ENCODE measurements at regions not wholly inside any gene's neighbourhood (a gene's known extent, or its start where the extent isn't known, plus 50 kb on each side); places are given as distances from the start of the nearest gene placed in this dataset.
A peak's percentile ranks its signal among the peaks of the same experiment; 100 is the strongest.

DNA sequence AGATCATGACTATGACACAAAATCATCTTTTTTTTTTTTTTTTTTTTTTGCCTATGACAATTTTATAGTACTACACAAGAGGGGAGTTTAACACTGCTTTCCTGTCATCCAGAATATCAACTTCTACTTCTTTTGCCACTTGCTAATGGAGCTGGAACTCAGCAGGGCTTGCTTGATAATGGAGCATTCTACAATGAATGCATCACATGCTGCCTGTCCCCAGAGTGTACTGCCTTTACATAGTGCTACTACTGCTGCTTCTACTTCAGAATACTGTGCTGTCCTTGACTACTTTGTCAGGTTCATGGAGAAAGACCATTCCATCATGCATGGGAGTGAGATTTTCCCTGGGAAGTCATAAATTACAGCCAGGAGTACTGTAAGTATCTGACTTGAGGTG is 338.6 kb upstream of the SEMA3A start (continued):
- no peak for TF ChIP-seq SNAI2 (CRISPR knock-in tag; IDR thresholded peaks at IDR 0.05)
- no peak for TF ChIP-seq OSR1 (CRISPR knock-in tag; IDR thresholded peaks at IDR 0.05)

DNA sequence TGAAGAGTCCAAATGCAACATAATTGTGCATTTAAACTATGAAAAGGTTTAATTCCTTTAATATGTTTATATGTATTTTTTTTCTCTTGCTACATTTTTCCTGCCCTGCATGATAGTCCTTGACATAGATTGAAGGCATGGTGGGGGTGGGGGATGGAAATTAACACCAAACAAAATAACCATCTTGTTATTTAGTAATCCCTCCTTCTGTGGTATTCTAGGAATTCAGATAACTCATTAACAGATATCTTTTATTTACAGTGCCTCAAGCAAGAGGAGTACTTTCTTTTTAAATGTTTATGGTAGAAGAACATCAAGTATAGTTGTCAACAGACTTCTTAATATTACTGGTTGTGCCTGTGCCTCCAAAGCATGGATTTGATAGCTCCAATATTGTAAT is 337.6 kb upstream of the SEMA3A start:
- TF ChIP-seq, protein P1, sequence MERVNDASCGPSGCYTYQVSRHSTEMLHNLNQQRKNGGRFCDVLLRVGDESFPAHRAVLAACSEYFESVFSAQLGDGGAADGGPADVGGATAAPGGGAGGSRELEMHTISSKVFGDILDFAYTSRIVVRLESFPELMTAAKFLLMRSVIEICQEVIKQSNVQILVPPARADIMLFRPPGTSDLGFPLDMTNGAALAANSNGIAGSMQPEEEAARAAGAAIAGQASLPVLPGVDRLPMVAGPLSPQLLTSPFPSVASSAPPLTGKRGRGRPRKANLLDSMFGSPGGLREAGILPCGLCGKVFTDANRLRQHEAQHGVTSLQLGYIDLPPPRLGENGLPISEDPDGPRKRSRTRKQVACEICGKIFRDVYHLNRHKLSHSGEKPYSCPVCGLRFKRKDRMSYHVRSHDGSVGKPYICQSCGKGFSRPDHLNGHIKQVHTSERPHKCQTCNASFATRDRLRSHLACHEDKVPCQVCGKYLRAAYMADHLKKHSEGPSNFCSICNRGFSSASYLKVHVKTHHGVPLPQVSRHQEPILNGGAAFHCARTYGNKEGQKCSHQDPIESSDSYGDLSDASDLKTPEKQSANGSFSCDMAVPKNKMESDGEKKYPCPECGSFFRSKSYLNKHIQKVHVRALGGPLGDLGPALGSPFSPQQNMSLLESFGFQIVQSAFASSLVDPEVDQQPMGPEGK (CRISPR knock-in tag; IDR thresholded peaks at IDR 0.05; ENCODE audit: borderline replicate concordance), result no peak
- TF ChIP-seq GLIS3 (CRISPR knock-in tag; IDR thresholded peaks at IDR 0.05) (no peak), ISL1 (CRISPR knock-in tag; IDR thresholded peaks at IDR 0.05) (no peak), ZFP30 (CRISPR knock-in tag; IDR thresholded peaks at IDR 0.05) (no peak), ZNF8 (CRISPR knock-in tag; IDR thresholded peaks at IDR 0.05) (no peak)
- ATAC-seq, result no peak

DNA sequence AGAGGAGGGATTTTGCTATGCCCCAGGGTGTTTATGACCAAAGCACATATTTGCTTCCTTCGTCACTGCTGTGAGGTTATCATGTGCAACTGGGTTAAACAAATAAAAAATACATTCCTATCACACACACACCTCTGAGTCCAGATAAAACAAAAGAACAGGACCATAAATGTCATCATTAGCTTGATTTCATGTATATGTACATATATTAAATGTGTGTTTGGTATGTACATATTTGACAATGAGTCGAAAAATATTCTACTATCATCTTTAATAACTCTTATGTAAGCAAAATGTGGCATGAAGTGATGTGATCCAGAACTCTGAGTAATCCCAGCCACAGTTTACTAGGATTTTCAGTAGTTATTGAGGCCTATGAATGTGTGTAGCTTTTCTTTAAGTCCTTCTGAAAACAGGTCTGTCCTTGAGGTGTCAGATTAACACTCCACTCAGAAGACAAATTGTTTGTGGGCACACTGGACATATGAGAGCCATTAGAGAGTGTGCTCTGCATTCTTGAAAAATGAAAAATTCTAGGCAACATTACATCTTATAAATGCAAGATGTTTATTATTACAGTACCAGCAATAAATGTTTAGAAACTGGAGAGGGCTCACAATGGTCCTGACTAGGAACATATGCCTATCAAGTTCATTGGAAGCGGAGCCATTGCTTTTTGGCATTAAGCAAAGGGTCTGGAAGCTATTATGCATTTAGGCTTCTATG is 335.1 kb upstream of the SEMA3A start:
- TF ChIP-seq ISL1 (CRISPR knock-in tag; IDR thresholded peaks at IDR 0.05) (peak; percentile 12; the same call in 1 of the 2 replicates), TCF4 (CRISPR knock-in tag; IDR thresholded peaks at IDR 0.05; ENCODE audit: borderline replicate concordance) (peak; percentile 84), RARB (CRISPR knock-in tag; IDR thresholded peaks at IDR 0.05) (no peak), ZC3H10 (CRISPR knock-in tag; IDR thresholded peaks at IDR 0.05) (no peak), ZFP3 (CRISPR knock-in tag; IDR thresholded peaks at IDR 0.05) (no peak), BACH2 (CRISPR knock-in tag; IDR thresholded peaks at IDR 0.05; ENCODE audit: borderline replicate concordance) (no peak)
- peak; percentile 92 for ATAC-seq

DNA sequence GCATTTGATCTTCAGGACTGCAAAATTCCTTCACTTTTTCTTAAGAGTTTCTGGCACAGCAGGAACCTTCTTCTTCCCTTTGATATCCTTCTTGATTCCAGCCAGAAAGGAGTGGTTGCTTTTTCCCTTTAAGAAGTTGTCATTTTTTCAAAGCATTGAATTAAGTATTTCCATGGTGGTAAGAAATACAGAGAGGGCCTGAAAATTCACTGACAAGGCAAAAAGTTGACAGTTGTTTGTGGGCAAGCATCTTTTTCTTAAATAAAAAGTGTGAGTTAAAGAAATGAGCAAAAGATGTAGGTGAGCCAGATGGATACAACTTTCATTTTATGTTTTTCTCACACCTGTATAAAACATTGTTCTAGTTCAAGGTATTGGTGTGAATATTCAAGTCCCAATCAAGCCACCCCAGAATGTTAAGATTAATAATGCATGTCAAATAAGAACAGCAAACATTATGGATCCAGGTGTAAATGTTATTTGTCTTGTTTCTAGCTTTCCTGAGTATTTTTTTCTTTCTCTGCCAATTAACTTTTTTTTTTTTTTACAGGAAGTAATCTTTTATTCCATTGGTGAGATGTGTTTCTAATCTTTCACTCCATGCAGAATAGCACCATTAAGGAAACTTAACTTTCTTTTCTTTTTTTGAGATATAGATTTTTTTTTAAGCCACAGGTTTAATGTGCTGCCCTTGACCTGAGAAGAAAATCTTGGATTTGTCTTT is 334.3 kb upstream of the SEMA3A start:
- no peak for ATAC-seq
- TF ChIP-seq ISL1 (CRISPR knock-in tag; IDR thresholded peaks at IDR 0.05) (no peak), ZFP30 (CRISPR knock-in tag; IDR thresholded peaks at IDR 0.05) (no peak), SNAI2 (CRISPR knock-in tag; IDR thresholded peaks at IDR 0.05) (no peak), ZNF8 (CRISPR knock-in tag; IDR thresholded peaks at IDR 0.05) (no peak), BACH2 (CRISPR knock-in tag; IDR thresholded peaks at IDR 0.05; ENCODE audit: borderline replicate concordance) (no peak), PPARA (CRISPR knock-in tag; IDR thresholded peaks at IDR 0.05; ENCODE audit: borderline replicate concordance) (no peak), TOX (CRISPR knock-in tag; IDR thresholded peaks at IDR 0.05; ENCODE audit: borderline replicate concordance) (no peak), CSDC2 (CRISPR knock-in tag; IDR thresholded peaks at IDR 0.05) (no peak), ZNF565 (CRISPR knock-in tag; conservative IDR thresholded peaks at IDR 0.05; ENCODE audit: low read depth) (no peak)
- TF ChIP-seq, protein P1 (CRISPR knock-in tag; IDR thresholded peaks at IDR 0.05; ENCODE audit: borderline replicate concordance), result no peak
- TF ChIP-seq, protein P2, sequence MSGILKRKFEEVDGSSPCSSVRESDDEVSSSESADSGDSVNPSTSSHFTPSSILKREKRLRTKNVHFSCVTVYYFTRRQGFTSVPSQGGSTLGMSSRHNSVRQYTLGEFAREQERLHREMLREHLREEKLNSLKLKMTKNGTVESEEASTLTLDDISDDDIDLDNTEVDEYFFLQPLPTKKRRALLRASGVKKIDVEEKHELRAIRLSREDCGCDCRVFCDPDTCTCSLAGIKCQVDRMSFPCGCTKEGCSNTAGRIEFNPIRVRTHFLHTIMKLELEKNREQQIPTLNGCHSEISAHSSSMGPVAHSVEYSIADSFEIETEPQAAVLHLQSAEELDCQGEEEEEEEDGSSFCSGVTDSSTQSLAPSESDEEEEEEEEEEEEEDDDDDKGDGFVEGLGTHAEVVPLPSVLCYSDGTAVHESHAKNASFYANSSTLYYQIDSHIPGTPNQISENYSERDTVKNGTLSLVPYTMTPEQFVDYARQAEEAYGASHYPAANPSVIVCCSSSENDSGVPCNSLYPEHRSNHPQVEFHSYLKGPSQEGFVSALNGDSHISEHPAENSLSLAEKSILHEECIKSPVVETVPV (CRISPR knock-in tag; IDR thresholded peaks at IDR 0.05), result no peak
- TF ChIP-seq, protein P3, sequence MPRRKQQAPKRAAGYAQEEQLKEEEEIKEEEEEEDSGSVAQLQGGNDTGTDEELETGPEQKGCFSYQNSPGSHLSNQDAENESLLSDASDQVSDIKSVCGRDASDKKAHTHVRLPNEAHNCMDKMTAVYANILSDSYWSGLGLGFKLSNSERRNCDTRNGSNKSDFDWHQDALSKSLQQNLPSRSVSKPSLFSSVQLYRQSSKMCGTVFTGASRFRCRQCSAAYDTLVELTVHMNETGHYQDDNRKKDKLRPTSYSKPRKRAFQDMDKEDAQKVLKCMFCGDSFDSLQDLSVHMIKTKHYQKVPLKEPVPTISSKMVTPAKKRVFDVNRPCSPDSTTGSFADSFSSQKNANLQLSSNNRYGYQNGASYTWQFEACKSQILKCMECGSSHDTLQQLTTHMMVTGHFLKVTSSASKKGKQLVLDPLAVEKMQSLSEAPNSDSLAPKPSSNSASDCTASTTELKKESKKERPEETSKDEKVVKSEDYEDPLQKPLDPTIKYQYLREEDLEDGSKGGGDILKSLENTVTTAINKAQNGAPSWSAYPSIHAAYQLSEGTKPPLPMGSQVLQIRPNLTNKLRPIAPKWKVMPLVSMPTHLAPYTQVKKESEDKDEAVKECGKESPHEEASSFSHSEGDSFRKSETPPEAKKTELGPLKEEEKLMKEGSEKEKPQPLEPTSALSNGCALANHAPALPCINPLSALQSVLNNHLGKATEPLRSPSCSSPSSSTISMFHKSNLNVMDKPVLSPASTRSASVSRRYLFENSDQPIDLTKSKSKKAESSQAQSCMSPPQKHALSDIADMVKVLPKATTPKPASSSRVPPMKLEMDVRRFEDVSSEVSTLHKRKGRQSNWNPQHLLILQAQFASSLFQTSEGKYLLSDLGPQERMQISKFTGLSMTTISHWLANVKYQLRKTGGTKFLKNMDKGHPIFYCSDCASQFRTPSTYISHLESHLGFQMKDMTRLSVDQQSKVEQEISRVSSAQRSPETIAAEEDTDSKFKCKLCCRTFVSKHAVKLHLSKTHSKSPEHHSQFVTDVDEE (CRISPR knock-in tag; IDR thresholded peaks at IDR 0.05), result no peak
